Prostate gland (tissue), 2 donors: ENCODE measurements at regions not wholly inside any gene's neighbourhood (a gene's known extent, or its start where the extent isn't known, plus 50 kb on each side); places are given as distances from the start of the nearest gene placed in this dataset.

Source experiments
- POLR2A ChIP-seq: fragments of 450-650 bp; IDR thresholded peaks from one replicate; pipeline ENCODE4 v1.6.1; 2016; ENCODE audit warnings: antibody characterized with exemption, mild to moderate bottlenecking
- TF ChIP-seq, protein P1 (sequence below), 4 experiments: fragments of 200-600 bp in 2 of 4; fragments of 450-650 bp in 2 of 4; sonication (generic) in 2 of 4; IDR thresholded peaks; 1 replicate in 3 of 4; 2 replicates in 1 of 4; pipeline ENCODE4 v1.5.1; 2016 to 2019; ENCODE audit warnings: antibody characterized with exemption in 4 of 4, mild to moderate bottlenecking in 2 of 4, moderate library complexity in 2 of 4

DNA sequence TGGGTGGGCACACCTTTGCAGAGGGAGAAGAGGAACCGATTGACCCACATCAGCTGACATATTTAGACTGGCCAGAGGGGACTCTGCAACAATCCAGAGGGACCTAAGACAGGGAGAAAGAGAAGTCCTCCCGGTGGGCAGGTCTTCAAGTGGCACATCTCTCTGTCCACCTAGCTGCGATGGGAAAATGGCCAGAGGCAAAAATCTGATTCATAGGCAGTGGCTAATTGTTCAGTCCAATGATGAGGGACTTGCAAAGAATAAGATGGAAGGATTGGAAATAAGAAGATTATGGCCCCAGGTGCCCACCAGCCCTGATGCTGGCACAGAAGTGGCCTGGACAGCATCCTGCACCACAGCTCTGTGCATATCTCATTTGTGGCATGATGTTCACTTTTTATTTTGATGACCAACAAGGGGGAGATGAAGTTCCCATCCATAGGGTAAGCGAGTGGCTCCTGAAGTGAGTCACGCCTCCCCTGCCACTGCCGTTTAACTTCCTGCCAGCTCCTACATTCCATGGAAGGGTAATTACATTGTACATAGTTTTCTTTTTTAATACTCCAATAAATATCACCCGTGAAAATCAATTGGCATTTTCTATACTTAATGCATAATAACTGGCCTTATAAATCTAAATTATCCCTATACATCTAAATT is 659.6 kb downstream of the MATN1 start:
- no peak for TF ChIP-seq POLR2A
- TF ChIP-seq, protein P1, sequence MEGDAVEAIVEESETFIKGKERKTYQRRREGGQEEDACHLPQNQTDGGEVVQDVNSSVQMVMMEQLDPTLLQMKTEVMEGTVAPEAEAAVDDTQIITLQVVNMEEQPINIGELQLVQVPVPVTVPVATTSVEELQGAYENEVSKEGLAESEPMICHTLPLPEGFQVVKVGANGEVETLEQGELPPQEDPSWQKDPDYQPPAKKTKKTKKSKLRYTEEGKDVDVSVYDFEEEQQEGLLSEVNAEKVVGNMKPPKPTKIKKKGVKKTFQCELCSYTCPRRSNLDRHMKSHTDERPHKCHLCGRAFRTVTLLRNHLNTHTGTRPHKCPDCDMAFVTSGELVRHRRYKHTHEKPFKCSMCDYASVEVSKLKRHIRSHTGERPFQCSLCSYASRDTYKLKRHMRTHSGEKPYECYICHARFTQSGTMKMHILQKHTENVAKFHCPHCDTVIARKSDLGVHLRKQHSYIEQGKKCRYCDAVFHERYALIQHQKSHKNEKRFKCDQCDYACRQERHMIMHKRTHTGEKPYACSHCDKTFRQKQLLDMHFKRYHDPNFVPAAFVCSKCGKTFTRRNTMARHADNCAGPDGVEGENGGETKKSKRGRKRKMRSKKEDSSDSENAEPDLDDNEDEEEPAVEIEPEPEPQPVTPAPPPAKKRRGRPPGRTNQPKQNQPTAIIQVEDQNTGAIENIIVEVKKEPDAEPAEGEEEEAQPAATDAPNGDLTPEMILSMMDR (IDR thresholded peaks at IDR 0.05), result no peak
